Osteocyte (in vitro differentiated cells): ENCODE measurements at regions not wholly inside any gene's neighbourhood (a gene's known extent, or its start where the extent isn't known, plus 50 kb on each side); places are given as distances from the start of the nearest gene placed in this dataset.

Source experiments
- DNase-seq: peaks from one replicate; pipeline ENCODE4 v3.0.0; 2021; ENCODE audit warnings: mixed read lengths; ENCODE audit not compliant: unreplicated experiment; ENCODE audit errors: extremely low spot score
- H3K27ac Mint-ChIP-seq: one replicate; pipeline ENCODE4 v1.8.0; 2021; ENCODE audit warnings: mild to moderate bottlenecking, mixed read lengths; ENCODE audit not compliant: unreplicated experiment
- H3K27me3 Mint-ChIP-seq: one replicate; pipeline ENCODE4 v1.8.0; 2021; ENCODE audit warnings: mixed read lengths; ENCODE audit not compliant: unreplicated experiment
- H3K36me3 Mint-ChIP-seq: one replicate; pipeline ENCODE4 v1.8.0; 2021; ENCODE audit warnings: mixed read lengths; ENCODE audit not compliant: unreplicated experiment
- H3K4me1 Mint-ChIP-seq: one replicate; pipeline ENCODE4 v1.8.0; 2021; ENCODE audit warnings: mixed read lengths; ENCODE audit not compliant: unreplicated experiment
- H3K4me3 Mint-ChIP-seq: one replicate; pipeline ENCODE4 v1.8.0; 2021; ENCODE audit warnings: mild to moderate bottlenecking, moderate library complexity, mixed read lengths; ENCODE audit not compliant: unreplicated experiment
- H3K9me3 Mint-ChIP-seq: one replicate; pipeline ENCODE4 v1.8.0; 2021; ENCODE audit warnings: mixed read lengths; ENCODE audit not compliant: unreplicated experiment
- TF ChIP-seq, protein P1 (sequence below): fragments of 200-600 bp; sonication (generic); IDR thresholded peaks from 2 replicates; pipeline ENCODE4 v1.5.0; 2021; ENCODE audit warnings: antibody characterized with exemption, mild to moderate bottlenecking, moderate library complexity

DNA sequence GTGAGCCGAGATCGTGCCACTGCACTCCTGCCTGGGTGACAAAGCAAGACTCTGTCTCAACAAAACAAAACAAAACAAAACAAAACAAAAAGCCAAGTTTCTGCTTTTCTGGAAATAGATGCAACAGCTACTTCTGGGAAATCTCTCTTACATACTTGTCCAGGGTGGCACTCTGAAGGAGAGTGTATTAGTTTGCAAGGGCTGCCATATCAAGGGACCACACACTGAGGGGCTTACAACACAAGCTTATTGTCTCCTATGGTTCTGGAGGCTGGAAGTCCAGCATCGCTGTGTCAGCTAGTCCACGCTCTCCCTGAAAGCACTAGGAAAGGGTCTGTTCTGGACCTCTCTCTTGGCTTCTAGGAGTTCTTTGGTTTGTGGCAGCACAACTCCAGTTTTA is 277.9 kb upstream of the WWC1 start:
- TF ChIP-seq, protein P1, sequence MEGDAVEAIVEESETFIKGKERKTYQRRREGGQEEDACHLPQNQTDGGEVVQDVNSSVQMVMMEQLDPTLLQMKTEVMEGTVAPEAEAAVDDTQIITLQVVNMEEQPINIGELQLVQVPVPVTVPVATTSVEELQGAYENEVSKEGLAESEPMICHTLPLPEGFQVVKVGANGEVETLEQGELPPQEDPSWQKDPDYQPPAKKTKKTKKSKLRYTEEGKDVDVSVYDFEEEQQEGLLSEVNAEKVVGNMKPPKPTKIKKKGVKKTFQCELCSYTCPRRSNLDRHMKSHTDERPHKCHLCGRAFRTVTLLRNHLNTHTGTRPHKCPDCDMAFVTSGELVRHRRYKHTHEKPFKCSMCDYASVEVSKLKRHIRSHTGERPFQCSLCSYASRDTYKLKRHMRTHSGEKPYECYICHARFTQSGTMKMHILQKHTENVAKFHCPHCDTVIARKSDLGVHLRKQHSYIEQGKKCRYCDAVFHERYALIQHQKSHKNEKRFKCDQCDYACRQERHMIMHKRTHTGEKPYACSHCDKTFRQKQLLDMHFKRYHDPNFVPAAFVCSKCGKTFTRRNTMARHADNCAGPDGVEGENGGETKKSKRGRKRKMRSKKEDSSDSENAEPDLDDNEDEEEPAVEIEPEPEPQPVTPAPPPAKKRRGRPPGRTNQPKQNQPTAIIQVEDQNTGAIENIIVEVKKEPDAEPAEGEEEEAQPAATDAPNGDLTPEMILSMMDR: no peak
- Mint-ChIP-seq H3K9me3 (no peaks in the 10 kb centered on the region), H3K4me1 (no peaks in the 10 kb centered on the region), H3K4me3 (no peak overlapping the region), H3K27ac (no peak overlapping the region), H3K27me3 (peaks cover 2% of the 10 kb centered on the region), H3K36me3 (no peaks in the 10 kb centered on the region)
- DNase-seq: no peak

DNA sequence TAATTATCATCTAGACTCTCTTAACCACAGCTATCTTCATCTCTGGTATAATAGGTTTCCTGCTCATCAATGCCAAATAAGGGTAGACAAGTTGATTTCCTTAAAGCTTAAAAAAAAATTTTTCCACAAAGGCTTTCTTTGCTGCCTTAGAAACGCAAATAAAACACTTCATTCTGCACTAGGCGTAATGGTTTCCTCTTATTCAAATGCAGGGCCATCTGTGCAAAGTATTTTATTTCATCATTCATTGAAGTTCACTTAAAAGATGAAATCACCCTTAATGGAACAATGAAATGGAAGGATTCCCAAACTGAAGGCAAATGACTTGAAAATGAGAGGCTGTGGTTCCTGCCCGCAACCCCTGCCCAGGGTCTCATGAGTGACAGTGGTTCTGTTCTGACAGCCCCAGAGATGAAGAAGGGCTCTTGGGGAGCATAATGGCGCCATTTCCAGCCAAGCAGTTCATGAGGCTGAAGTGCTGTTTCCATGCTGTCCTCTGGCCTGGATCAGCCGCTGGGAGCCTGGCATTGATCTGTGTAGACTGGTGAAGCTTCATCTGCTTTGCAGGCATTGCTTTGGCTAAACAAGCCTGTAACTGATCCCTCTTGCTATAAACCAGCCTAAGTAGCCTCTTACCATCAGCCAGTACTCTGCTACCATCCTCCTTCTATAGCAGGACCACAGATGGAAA is 276.9 kb upstream of the WWC1 start:
- H3K9me3 Mint-ChIP-seq: no peaks in the 10 kb centered on the region
- TF ChIP-seq, protein P1: no peak
- no peaks in the 10 kb centered on the region for H3K4me1 Mint-ChIP-seq
- no peaks in the 10 kb centered on the region for H3K36me3 Mint-ChIP-seq
- H3K27me3 Mint-ChIP-seq: peaks cover 8% of the 10 kb centered on the region
- DNase-seq: no peak
- no peak overlapping the region for H3K4me3 Mint-ChIP-seq
- no peak overlapping the region for H3K27ac Mint-ChIP-seq

DNA sequence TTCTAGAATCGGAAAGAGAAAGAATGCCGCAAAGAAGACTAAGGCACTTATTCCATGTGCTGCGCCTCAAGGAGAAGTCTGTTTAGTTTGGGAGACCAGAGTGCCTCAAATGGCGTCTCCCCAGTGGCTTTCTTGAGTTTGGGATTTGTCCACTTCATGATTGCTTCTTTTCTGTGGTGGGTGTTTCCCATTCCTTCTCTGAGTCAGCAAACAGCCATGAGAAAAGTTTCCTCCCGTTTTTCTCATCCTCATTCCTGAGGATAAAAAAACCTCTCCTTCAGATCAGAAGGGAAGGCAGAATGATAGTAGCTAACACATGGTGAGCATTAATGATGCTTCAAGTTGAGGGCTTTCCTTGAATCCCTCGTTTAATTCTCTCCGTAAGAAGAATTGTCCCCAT is 275.9 kb upstream of the WWC1 start:
- Mint-ChIP-seq H3K36me3 (no peaks in the 10 kb centered on the region), H3K4me1 (no peaks in the 10 kb centered on the region), H3K27me3 (peaks cover 8% of the 10 kb centered on the region), H3K4me3 (no peak overlapping the region), H3K9me3 (no peaks in the 10 kb centered on the region), H3K27ac (no peak overlapping the region)
- no peak for DNase-seq
- TF ChIP-seq, protein P1: no peak

DNA sequence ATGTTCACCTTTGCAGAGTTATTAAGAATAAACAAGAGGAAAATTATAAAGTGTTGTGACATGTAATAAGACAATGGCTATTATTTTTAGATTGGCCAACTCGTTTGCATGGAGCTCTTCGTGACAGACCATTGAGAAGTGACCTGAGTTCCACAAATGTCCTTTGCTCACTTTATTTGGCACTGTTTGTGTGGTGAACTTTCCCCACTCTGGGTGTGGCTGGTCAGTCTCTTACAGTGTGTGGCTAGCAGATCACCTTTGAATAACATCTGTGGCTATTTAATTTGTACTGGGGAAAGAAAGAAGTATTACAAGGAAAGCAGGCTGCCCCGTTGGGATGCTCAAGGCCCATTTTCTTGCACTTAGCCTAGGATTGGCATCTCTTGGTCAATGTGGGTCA is 274.1 kb upstream of the WWC1 start:
- TF ChIP-seq, protein P1: no peak
- no peaks in the 10 kb centered on the region for H3K4me1 Mint-ChIP-seq
- H3K27me3 Mint-ChIP-seq: peaks cover 12% of the 10 kb centered on the region
- no peaks in the 10 kb centered on the region for H3K9me3 Mint-ChIP-seq
- H3K27ac Mint-ChIP-seq: no peak overlapping the region
- no peaks in the 10 kb centered on the region for H3K36me3 Mint-ChIP-seq
- H3K4me3 Mint-ChIP-seq: no peak overlapping the region
- no peak for DNase-seq

DNA sequence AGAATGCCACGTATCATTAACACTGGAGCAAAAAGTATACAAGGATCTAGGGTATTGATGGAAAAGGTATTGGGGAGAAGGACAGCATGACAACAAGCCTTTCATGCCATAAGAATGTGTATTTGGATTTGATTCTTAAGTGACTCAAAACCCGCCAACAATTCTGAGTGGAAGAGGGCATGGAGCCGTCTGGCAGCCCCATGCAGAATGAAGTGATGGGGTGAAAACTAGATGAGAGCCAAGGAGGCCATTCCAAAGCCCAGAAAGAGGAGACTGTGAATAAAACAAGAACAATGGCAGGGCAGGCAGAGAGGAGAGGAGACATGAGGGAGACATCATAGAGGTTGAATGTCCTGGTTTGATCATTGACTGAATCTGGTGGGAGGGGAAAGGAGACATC is 272.3 kb upstream of the WWC1 start:
- Mint-ChIP-seq H3K36me3 (no peaks in the 10 kb centered on the region), H3K4me1 (peaks cover 6% of the 10 kb centered on the region), H3K9me3 (no peaks in the 10 kb centered on the region), H3K4me3 (no peak overlapping the region), H3K27me3 (peaks cover 23% of the 10 kb centered on the region), H3K27ac (no peak overlapping the region)
- DNase-seq: no peak
- TF ChIP-seq, protein P1: no peak
